ENCODE measurements at regions not wholly inside any gene's neighbourhood (a gene's known extent, or its start where the extent isn't known, plus 50 kb on each side); places are given as distances from the start of the nearest gene placed in this dataset.

- no peak for DNase-seq (ENCODE audit: low spot score)
- Histone ChIP-seq H3K4me1 (ENCODE audit: control insufficient read depth in 4 of 4, insufficient read depth in 4 of 4, low read length in 3 of 4) (no peaks in the 10 kb centered on the region), H3K4me3 (ENCODE audit: low read depth in 1 of 3, low read length in 3 of 3) (no peak overlapping the region), H3K27ac (ENCODE audit: low read depth in 1 of 2, low read length in 2 of 2) (no peak overlapping the region), H3K9me3 (ENCODE audit: control insufficient read depth in 4 of 4, low read length in 3 of 4) (peaks cover 0 to 2% (median 0%) of the 10 kb centered on the region in 4 donors), H3K36me3 (ENCODE audit: control insufficient read depth in 4 of 4, insufficient read depth in 3 of 4, low read depth in 1 of 4, low read length in 3 of 4) (no peaks in the 10 kb centered on the region), H3K27me3 (ENCODE audit: control insufficient read depth in 4 of 4, insufficient read depth in 4 of 4, low read length in 3 of 4) (peaks cover 0 to 3% (median 0%) of the 10 kb centered on the region in 4 donors), H3K9ac (ENCODE audit: low read depth in 1 of 2, low read length in 2 of 2) (no peak overlapping the region)
- TF ChIP-seq GABPA (IDR thresholded peaks at IDR 0.05 in 1 of 2, conservative IDR thresholded peaks at IDR 0.05 in 1 of 2) (no peak), JUND (IDR thresholded peaks at IDR 0.05) (no peak), CTCF (IDR thresholded peaks at IDR 0.05; ENCODE audit: low read depth, low read length, missing input control) (no peak), EGR1 (IDR thresholded peaks at IDR 0.05; ENCODE audit: low read depth in 2 of 2) (no peak), YY1 (IDR thresholded peaks at IDR 0.05) (no peak), SP1 (IDR thresholded peaks at IDR 0.05) (no peak), ZBTB33 (IDR thresholded peaks at IDR 0.05) (no peak), REST (IDR thresholded peaks at IDR 0.05) (no peak), MAX (IDR thresholded peaks at IDR 0.05) (no peak), FOXA2 (IDR thresholded peaks at IDR 0.05) (no peak), TAF1 (conservative IDR thresholded peaks at IDR 0.05) (no peak), FOXA1 (IDR thresholded peaks at IDR 0.05) (no peak), HNF4G (IDR thresholded peaks at IDR 0.05) (no peak), HNF4A (conservative IDR thresholded peaks at IDR 0.05) (no peak), NR2F2 (IDR thresholded peaks at IDR 0.05) (no peak)
- WGBS, result 85% methylated on average over 4 of the region's 4 CpGs
Observed at GRCh38 chr18:24754583-24755253, 294.3 kb downstream of the HRH4 start.

- DNase-seq (ENCODE audit: low spot score), result no peak
- Histone ChIP-seq H3K27me3 (ENCODE audit: control insufficient read depth in 4 of 4, insufficient read depth in 4 of 4, low read length in 3 of 4) (peaks cover 0 to 3% (median 0%) of the 10 kb centered on the region in 4 donors), H3K27ac (ENCODE audit: low read depth in 1 of 2, low read length in 2 of 2) (no peak overlapping the region), H3K36me3 (ENCODE audit: control insufficient read depth in 4 of 4, insufficient read depth in 3 of 4, low read depth in 1 of 4, low read length in 3 of 4) (no peaks in the 10 kb centered on the region), H3K4me3 (ENCODE audit: low read depth in 1 of 3, low read length in 3 of 3) (no peak overlapping the region), H3K9me3 (ENCODE audit: control insufficient read depth in 4 of 4, low read length in 3 of 4) (peaks cover 0 to 4% (median 0%) of the 10 kb centered on the region in 4 donors), H3K9ac (ENCODE audit: low read depth in 1 of 2, low read length in 2 of 2) (no peak overlapping the region), H3K4me1 (ENCODE audit: control insufficient read depth in 4 of 4, insufficient read depth in 4 of 4, low read length in 3 of 4) (no peaks in the 10 kb centered on the region)
- TF ChIP-seq YY1 (IDR thresholded peaks at IDR 0.05) (no peak), MAX (IDR thresholded peaks at IDR 0.05) (no peak), RAD21 (IDR thresholded peaks at IDR 0.05) (no peak), SP1 (IDR thresholded peaks at IDR 0.05) (no peak), RXRA (IDR thresholded peaks at IDR 0.05) (no peak), TAF1 (conservative IDR thresholded peaks at IDR 0.05) (no peak), JUND (IDR thresholded peaks at IDR 0.05) (no peak), EGR1 (IDR thresholded peaks at IDR 0.05; ENCODE audit: low read depth in 2 of 2) (no peak), REST (IDR thresholded peaks at IDR 0.05) (no peak), FOXA1 (IDR thresholded peaks at IDR 0.05) (no peak), GABPA (IDR thresholded peaks at IDR 0.05 in 1 of 2, conservative IDR thresholded peaks at IDR 0.05 in 1 of 2) (no peak)
Observed at GRCh38 chr18:24756385-24756784, 295.9 kb downstream of the HRH4 start.

All from liver (tissue), 8 donors.